Cardiac fibroblast (primary cell): ENCODE measurements at regions not wholly inside any gene's neighbourhood (a gene's known extent, or its start where the extent isn't known, plus 50 kb on each side); places are given as distances from the start of the nearest gene placed in this dataset.

Experiments
- DNase-seq, 2 donors: peaks; one replicate each; pipeline versions ENCODE4 v3.0.0 to v3.0.0-alpha.2; 2010; ENCODE audit warnings: low read depth in 2 of 2
- H3K4me3 ChIP-seq, 2 donors: replicated peaks in 1 of 2; 1 replicate in 1 of 2; 2 replicates in 1 of 2; pipeline ENCODE4 v1.5.1; 2011; ENCODE audit warnings: low read depth in 2 of 2, low read length in 2 of 2, mild to moderate bottlenecking in 2 of 2, moderate library complexity in 1 of 2
- CTCF ChIP-seq: IDR thresholded peaks from one replicate; pipeline ENCODE4 v1.5.1; 2011; ENCODE audit warnings: low read depth, mild to moderate bottlenecking, low read length, inconsistent platforms

- TF ChIP-seq CTCF: no peak
- no peak for DNase-seq
- no peak overlapping the region for H3K4me3 ChIP-seq
Observed at GRCh38 chr14:87784386-87784785, 208.6 kb downstream of the GALC start.

GRCh38 chr14:87783071-87783470, 209.9 kb downstream of the GALC start:
- DNase-seq: no peak
- no peak for TF ChIP-seq CTCF
- no peak overlapping the region for H3K4me3 ChIP-seq

- H3K4me3 ChIP-seq: no peak overlapping the region
- no peak for TF ChIP-seq CTCF
- DNase-seq: no peak
Observed at GRCh38 chr14:87772854-87773253, 220.1 kb downstream of the GALC start.

GRCh38 chr14:87767567-87767901, 225.4 kb downstream of the GALC start:
- no peak for TF ChIP-seq CTCF
- H3K4me3 ChIP-seq: no peak overlapping the region
- DNase-seq: no peak

- DNase-seq: no peak
- H3K4me3 ChIP-seq: no peak overlapping the region
- no peak for TF ChIP-seq CTCF
Observed at GRCh38 chr14:87758876-87759275, 234.1 kb downstream of the GALC start.

DNA sequence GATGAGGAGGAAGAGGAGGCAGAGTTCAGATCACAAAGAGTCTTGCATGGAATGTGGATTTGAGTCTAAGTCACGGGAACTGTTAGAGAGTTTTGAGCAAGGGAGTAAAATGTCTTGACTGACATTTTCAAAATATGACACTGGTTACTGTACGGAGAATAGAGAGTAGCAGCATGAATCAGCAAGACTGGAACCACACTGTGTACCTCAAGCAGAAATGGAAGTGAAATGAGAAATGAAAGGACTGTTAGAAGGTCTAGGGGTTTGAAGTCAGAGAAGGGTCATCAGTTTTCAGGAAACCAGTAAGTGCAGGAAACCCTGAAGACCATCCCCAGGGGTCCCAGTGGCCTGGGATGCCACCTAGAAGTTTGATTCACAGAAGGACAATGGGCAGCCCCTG, 236.3 kb downstream of the GALC start:
- DNase-seq: no peak
- TF ChIP-seq CTCF: no peak
- H3K4me3 ChIP-seq: no peak overlapping the region

- DNase-seq: no peak
- TF ChIP-seq CTCF: no peak
- no peak overlapping the region for H3K4me3 ChIP-seq
Observed at GRCh38 chr14:87754520-87755223, 238.3 kb downstream of the GALC start.
